ENCODE measurements at regions not wholly inside any gene's neighbourhood (a gene's known extent, or its start where the extent isn't known, plus 50 kb on each side); places are given as distances from the start of the nearest gene placed in this dataset.

GRCh38 chr6:26224547-26224912 is 137.3 kb downstream of the HFE start:
- TF ChIP-seq CTCF (IDR thresholded peaks at IDR 0.05; ENCODE audit: low read depth, low read length) = no peak
- H3K4me3 ChIP-seq (replicated peaks in 1 of 2; ENCODE audit: low read depth in 2 of 2, low read length in 2 of 2) = peak overlapping the region; percentile 51 to 57
- no peak for DNase-seq (ENCODE audit: low read depth in 2 of 2)

GRCh38 chr6:26224940-26225847 is 138.0 kb downstream of the HFE start:
- no peak for TF ChIP-seq CTCF (IDR thresholded peaks at IDR 0.05; ENCODE audit: low read depth, low read length)
- DNase-seq (ENCODE audit: low read depth in 2 of 2) = peak; percentile 91 to 93
- H3K4me3 ChIP-seq (replicated peaks in 1 of 2; ENCODE audit: low read depth in 2 of 2, low read length in 2 of 2) = peak overlapping the region; percentile 51 to 57

GRCh38 chr6:26225848-26226578 is 138.8 kb downstream of the HFE start:
- no peak for TF ChIP-seq CTCF (IDR thresholded peaks at IDR 0.05; ENCODE audit: low read depth, low read length)
- H3K4me3 ChIP-seq (replicated peaks in 1 of 2; ENCODE audit: low read depth in 2 of 2, low read length in 2 of 2) = no peak overlapping the region
- DNase-seq (ENCODE audit: low read depth in 2 of 2) = no peak

GRCh38 chr6:26226579-26226967 is 138.4 kb upstream of the BTN3A2 start:
- DNase-seq (ENCODE audit: low read depth in 2 of 2) = no peak
- TF ChIP-seq CTCF (IDR thresholded peaks at IDR 0.05; ENCODE audit: low read depth, low read length) = no peak
- H3K4me3 ChIP-seq (replicated peaks in 1 of 2; ENCODE audit: low read depth in 2 of 2, low read length in 2 of 2) = no peak overlapping the region

- DNase-seq (ENCODE audit: low read depth in 2 of 2) = no peak
- H3K4me3 ChIP-seq (replicated peaks in 1 of 2; ENCODE audit: low read depth in 2 of 2, low read length in 2 of 2) = no peak overlapping the region
- TF ChIP-seq CTCF (IDR thresholded peaks at IDR 0.05; ENCODE audit: low read depth, low read length) = no peak
Observed at GRCh38 chr6:26230351-26230750, 134.6 kb upstream of the BTN3A2 start.

- no peak for TF ChIP-seq CTCF (IDR thresholded peaks at IDR 0.05; ENCODE audit: low read depth, low read length)
- DNase-seq (ENCODE audit: low read depth in 2 of 2) = no peak
- H3K4me3 ChIP-seq (replicated peaks in 1 of 2; ENCODE audit: low read depth in 2 of 2, low read length in 2 of 2) = no peak overlapping the region
Observed at GRCh38 chr6:26231006-26231587, 133.9 kb upstream of the BTN3A2 start.

All from cardiac fibroblast (primary cell).